Heart right ventricle (tissue), 16 donors: ENCODE measurements at regions not wholly inside any gene's neighbourhood (a gene's known extent, or its start where the extent isn't known, plus 50 kb on each side); places are given as distances from the start of the nearest gene placed in this dataset.

ENCODE experiments used
- ATAC-seq, 8 donors: fragments of 200-7000 bp; cut with Tn5 transposase; one replicate each; pipeline ENCODE4 v1.9.1; 2020; ENCODE audit warnings: mild to moderate bottlenecking in 8 of 8, moderate library complexity in 8 of 8, moderate number of reproducible peaks in 1 of 8
- DNase-seq, 2 donors: peaks; one replicate each; pipeline ENCODE4 v3.0.0-alpha.2; 2020
- H3K27ac ChIP-seq, 10 donors: fragments of 200-600 bp; sonication (generic) in 2 of 10; one replicate each; pipeline versions ENCODE4 v1.5.0 to v1.8.0; 2020 to 2022; ENCODE audit warnings: mild to moderate bottlenecking in 3 of 10
- H3K27me3 ChIP-seq, 7 donors: fragments of 200-600 bp; one replicate each; pipeline ENCODE4 v1.8.0; 2021 to 2022; ENCODE audit warnings: mild to moderate bottlenecking in 2 of 7
- H3K36me3 ChIP-seq, 9 donors: fragments of 200-600 bp; sonication (generic) in 1 of 9; one replicate each; pipeline versions ENCODE4 v1.5.0 to v1.8.0; 2020 to 2022; ENCODE audit warnings: mild to moderate bottlenecking in 2 of 9
- H3K4me1 ChIP-seq, 9 donors: fragments of 200-600 bp; sonication (generic) in 1 of 9; one replicate each; pipeline versions ENCODE4 v1.5.0 to v1.8.0; 2020 to 2022; ENCODE audit warnings: mild to moderate bottlenecking in 4 of 9
- H3K4me3 ChIP-seq, 10 donors: fragments of 200-600 bp; sonication (generic) in 2 of 10; one replicate each; pipeline versions ENCODE4 v1.5.0 to v1.8.0; 2020 to 2022; ENCODE audit warnings: mild to moderate bottlenecking in 7 of 10, moderate library complexity in 2 of 10
- H3K9me3 ChIP-seq, 11 donors: fragments of 200-600 bp in 10 of 11; sonication (generic) in 2 of 11; one replicate each; pipeline versions ENCODE4 v1.5.0 to v1.8.0; 2013 to 2022; ENCODE audit warnings: mild to moderate bottlenecking in 2 of 11, control low read depth in 1 of 11, moderate library complexity in 1 of 11
- WGBS, 2 donors: extraction: QIAGEN DNeasy Blood & Tissue Kit; methylation state at CpG; one replicate each; pipeline ENCODE4 v1.1.7; 2013; ENCODE audit warnings: inconsistent platforms in 1 of 2; 5-methylcytosine and 5-hydroxymethylcytosine counted together
- intact Hi-C, 10 donors: fragments of 100-400 bp; cut with DNase I; formaldehyde crosslinking; loops; one replicate each; pipeline versions ENCODE4 v1.11.1 to v1.14.2; 2022
- TF ChIP-seq, protein P1 (sequence below), 9 donors: fragments of 200-600 bp; sonication (generic) in 2 of 9; IDR thresholded peaks; one replicate each; pipeline versions ENCODE4 v1.5.0 to v1.8.0; 2021 to 2022; ENCODE audit warnings: antibody characterized with exemption in 9 of 9, mild to moderate bottlenecking in 5 of 9, moderate library complexity in 1 of 9
- donor health status: Arrhythmogenic right ventricular cardiomyopathy.
- donor health status: ischemic (EF 13 %, LVEDD 7.1; RV severe dilation, severe dysfunction).
- donor health status: healthy with polysubstance abuse.
- donor health status: DM: no; HTN: yes; CAD: no.
- donor health status: DM: no; HTN: no; CAD: no.
- donor health status: ischemic (EF 25% LVEDD 6.9; RV normal size, moderate dysfunction).
- donor health status: ischemic (EF 25% LVEDD 5.7; RV mildly dilated, moderate dysfunction).
- donor health status: healthy.
- donor health status: DM: yes; HTN: yes; CAD: no.
- donor health status: Ischemic cardiomyopathy.
- donor health status: ischemic (EF 35%, LVEDD 5.7; RV mildly dilated, moderate dysfunction).
- donor health status: nonischemic (EF 11% LVEDD 7.7; RV severe dilation, severe dysfunction).
- donor health status: DM: yes; HTN: yes; CAD: no.
- donor health status: PGD.
- donor health status: ischemic (EF 29% LVEDD 5.4; RV normal size, mild dysfunction).
- donor health status: nonischemic (EF 23%, LVEDD 6.1; RV moderate dilation, normal function).

DNA sequence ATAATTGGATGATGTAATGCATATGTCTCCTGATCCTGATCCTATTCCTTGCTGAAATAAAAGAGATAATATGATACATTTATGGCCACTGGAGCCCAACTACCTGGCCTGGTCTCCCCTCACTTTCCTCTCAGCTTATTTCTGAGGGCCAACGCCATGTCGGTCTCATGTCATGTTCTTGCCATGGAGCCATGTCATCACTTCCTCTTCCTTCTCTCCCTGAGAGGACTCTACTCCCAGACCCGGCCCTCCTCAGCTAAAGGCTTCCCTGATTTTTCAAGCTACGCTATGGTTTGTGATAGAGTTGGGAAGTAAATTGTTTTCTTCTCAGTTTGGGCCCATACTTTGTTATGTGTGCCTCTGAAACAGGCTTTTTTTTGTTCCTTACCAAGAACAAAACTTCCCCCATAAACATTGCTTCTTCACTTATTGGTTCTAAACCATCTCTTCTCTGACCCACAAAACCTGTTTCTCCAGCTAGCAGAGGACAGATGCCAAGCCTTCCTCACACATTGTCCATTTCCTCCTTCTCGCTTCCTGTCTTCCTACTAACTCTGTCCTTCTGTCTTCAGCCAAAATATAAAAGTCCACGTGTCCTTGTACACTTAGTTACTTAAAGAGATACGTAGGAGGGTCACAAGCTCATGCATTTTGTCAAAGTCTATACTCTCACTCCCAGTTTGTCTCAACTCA is 319.9 kb upstream of the DACH1 start:
- intact Hi-C loops = no loop called here
- Histone ChIP-seq H3K27me3 (no peaks in the 10 kb centered on the region), H3K4me1 (no peaks in the 10 kb centered on the region), H3K4me3 (no peak overlapping the region), H3K9me3 (no peaks in the 10 kb centered on the region), H3K27ac (no peak overlapping the region), H3K36me3 (no peaks in the 10 kb centered on the region)
- ATAC-seq (no peak), DNase-seq (no peak)
- TF ChIP-seq, protein P1, sequence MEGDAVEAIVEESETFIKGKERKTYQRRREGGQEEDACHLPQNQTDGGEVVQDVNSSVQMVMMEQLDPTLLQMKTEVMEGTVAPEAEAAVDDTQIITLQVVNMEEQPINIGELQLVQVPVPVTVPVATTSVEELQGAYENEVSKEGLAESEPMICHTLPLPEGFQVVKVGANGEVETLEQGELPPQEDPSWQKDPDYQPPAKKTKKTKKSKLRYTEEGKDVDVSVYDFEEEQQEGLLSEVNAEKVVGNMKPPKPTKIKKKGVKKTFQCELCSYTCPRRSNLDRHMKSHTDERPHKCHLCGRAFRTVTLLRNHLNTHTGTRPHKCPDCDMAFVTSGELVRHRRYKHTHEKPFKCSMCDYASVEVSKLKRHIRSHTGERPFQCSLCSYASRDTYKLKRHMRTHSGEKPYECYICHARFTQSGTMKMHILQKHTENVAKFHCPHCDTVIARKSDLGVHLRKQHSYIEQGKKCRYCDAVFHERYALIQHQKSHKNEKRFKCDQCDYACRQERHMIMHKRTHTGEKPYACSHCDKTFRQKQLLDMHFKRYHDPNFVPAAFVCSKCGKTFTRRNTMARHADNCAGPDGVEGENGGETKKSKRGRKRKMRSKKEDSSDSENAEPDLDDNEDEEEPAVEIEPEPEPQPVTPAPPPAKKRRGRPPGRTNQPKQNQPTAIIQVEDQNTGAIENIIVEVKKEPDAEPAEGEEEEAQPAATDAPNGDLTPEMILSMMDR (IDR thresholded peaks at IDR 0.05) = no peak
- 42 to 51% methylated on average over 7 of the region's 7 CpGs for WGBS, 2 donors

DNA sequence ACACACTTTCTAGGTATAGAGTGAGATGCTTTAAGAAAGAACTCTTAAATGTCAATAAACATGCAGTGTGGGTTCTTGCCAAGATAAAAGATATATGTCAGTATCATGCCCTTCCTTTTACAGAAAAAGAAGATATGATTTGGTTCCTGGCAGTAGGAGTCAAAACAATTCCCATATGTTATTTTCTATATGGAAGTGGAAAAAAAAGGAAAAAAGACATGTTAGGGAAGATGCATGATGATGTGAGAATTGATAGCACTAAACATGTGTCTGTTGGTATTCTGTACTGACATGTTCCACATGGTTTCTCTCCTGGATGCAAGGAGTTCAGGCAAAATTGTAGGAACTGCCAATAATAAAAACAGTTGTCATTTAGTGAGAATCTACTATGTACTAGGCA is 318.8 kb upstream of the DACH1 start:
- TF ChIP-seq, protein P1 (IDR thresholded peaks at IDR 0.05) = no peak
- no peaks in the 10 kb centered on the region for H3K27me3 ChIP-seq
- no peak overlapping the region for H3K4me3 ChIP-seq
- H3K36me3 ChIP-seq = no peaks in the 10 kb centered on the region
- H3K4me1 ChIP-seq = no peaks in the 10 kb centered on the region
- DNase-seq (no peak), ATAC-seq (no peak)
- no peaks in the 10 kb centered on the region for H3K9me3 ChIP-seq
- H3K27ac ChIP-seq = no peak overlapping the region
- intact Hi-C loops = no loop called here

DNA sequence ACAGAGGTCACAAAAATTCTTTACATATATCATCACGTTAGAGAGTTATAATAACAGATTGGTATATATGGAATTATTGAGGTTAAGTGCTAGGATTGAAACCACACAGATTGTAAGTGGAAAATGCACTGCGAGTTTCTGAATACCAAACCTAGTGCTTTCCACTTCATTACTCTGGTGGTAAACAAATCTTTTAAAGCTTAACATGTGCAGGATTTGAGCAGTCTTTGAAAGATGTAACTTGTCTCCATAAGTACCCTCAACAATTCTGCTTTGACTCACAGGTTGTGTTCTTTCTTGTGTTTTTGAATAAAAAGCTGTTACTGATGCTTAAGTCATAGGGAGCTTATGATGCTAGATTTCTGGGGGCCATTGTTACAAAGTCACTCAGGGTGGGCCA is 314.7 kb upstream of the DACH1 start:
- no peaks in the 10 kb centered on the region for H3K27me3 ChIP-seq
- H3K9me3 ChIP-seq = no peaks in the 10 kb centered on the region
- H3K4me3 ChIP-seq = no peak overlapping the region
- H3K36me3 ChIP-seq = no peaks in the 10 kb centered on the region
- intact Hi-C loops = no loop called here
- no peaks in the 10 kb centered on the region for H3K4me1 ChIP-seq
- ATAC-seq (no peak), DNase-seq (no peak)
- no peak overlapping the region for H3K27ac ChIP-seq
- WGBS, 2 donors = 85 to 88% methylated on average over 2 of the region's 2 CpGs
- TF ChIP-seq, protein P1 (IDR thresholded peaks at IDR 0.05) = no peak

DNA sequence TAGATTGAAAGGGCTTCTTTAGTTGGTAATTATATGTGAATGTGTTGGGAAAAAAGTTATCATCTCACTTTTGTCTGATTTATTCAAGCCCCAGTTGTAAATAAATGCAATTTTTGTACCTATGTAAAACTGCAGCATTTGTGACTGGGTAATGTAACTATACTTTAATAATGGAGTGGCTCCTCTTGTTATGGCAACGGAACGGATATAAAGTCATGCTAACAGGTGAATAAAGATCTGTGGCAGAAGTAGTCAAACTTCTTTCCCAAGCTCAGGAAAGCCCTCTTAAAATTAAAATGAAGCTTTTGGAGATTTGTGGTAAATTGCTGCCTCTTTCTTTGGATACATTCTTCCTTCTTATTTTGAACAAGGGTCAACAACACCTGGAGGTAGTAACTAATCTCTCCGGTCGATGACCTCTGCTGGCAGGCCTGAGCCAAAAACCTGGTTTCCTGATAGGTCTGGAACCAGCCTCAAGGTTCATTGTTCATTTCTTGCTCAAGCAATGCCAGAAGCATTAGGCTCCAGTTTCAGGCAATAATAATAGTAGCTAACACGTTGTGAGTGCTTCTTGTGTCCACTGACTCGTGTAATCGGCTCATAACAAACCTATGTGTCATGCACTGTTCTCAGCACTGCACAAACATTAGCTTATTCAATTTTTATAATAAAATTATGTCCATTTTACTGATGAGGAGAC is 313.4 kb upstream of the DACH1 start:
- WGBS, 2 donors = 88 to 90% methylated on average over 7 of the region's 7 CpGs
- no peaks in the 10 kb centered on the region for H3K9me3 ChIP-seq
- no peak overlapping the region for H3K27ac ChIP-seq
- ATAC-seq (no peak), DNase-seq (no peak)
- no peak overlapping the region for H3K4me3 ChIP-seq
- no peaks in the 10 kb centered on the region for H3K27me3 ChIP-seq
- TF ChIP-seq, protein P1 (IDR thresholded peaks at IDR 0.05) = no peak
- no peaks in the 10 kb centered on the region for H3K4me1 ChIP-seq
- intact Hi-C loops = no loop called here
- no peaks in the 10 kb centered on the region for H3K36me3 ChIP-seq
